DMS153 (cell line): ENCODE measurements at regions not wholly inside any gene's neighbourhood (a gene's known extent, or its start where the extent isn't known, plus 50 kb on each side); places are given as distances from the start of the nearest gene placed in this dataset.
"Not testable (repeated sequence)": the region's sequence is repeated elsewhere in the genome, so short reads cannot be mapped to it uniquely, and the experiment has no call there.

Experiments
- DNase-seq: peaks from one replicate; lab custom pipeline; 2025; lab: John Stamatoyannopoulos, UW

DNA sequence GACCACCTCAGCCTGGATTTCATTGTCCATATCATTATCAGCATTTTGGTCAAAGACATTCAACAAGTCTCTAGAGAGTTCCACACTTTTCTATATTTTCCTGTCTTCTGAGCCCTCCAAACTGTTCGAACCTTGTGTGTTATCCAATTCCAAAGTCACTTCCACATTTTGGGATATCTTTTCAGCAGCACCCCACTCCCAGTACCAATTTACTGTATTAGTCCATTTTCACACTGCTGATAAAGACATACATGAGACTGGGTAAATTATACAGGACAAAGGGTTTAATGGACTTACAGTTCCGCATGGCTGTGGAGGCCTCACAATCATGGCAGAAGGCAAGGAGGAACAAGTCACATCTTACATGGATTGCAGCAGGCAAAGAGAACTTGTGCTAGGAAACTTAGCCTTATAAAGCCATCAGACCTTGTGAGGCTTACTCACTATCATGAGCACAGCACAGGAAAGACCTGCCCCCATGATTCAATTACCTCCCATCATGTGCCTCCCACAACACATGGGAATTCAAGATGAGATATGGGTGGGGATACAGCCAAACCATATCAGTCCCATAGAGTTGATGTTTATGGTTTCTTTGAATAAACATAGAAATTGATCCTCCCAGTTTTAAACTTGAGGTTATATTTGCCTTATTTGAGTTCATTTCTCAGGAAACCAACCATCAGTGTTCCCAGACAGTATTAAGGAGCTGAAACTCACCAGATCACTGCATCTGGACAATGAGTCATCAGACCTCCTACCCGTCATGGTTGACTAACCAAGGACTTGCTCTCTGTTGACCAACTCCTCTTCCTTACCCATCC, 322.7 kb upstream of the DUSP10 start:
- DNase-seq: no peak

DNA sequence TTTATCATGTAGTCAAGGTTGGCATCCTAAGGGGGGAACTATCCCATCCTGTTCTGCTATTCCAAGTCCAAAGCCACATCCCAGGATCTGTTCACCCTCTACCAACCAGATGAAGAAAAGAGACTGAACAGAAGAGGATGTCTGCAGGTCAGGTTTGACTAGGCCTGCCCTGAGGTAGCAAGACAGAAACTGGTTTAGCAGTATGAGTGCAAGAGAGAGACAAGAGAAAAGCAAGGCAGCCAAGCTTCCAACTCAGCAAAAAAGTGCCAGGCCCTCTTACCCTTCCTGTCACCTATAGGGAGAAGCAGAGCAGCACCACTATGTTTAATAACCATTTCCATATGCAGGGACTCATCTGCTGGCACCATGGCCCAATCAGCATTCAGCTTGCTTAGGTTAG, 320.8 kb upstream of the DUSP10 start:
- DNase-seq: no peak

DNA sequence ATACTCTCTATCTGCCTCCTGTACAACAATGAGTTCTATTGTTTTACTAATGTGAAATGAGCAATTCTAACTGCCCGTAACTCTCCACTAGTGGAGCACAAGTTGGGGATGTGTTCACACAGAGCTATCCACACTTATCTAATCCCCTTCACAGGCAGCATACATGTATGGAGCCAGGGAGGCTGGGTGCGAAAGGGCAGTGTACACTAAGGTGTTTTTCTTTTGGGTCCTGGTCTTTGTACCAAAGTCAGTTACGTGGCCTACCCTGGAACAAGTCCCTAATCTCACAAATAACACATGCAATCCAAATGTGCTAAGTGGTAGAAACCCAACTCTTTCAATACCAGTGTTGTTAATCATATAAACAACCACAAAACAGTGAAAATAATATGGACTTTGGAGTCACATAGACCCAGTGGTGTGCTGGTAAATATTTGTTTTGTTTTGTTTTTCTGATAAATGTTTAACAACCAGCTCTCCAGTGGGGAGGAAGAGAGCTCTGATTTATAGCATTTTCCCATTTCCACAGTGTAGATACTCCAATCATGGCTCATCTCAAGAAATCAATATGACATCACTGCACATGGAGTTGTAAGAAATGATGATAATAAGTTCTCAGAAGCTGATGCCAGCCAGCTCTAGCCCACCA, 319.9 kb upstream of the DUSP10 start:
- DNase-seq: no peak

DNA sequence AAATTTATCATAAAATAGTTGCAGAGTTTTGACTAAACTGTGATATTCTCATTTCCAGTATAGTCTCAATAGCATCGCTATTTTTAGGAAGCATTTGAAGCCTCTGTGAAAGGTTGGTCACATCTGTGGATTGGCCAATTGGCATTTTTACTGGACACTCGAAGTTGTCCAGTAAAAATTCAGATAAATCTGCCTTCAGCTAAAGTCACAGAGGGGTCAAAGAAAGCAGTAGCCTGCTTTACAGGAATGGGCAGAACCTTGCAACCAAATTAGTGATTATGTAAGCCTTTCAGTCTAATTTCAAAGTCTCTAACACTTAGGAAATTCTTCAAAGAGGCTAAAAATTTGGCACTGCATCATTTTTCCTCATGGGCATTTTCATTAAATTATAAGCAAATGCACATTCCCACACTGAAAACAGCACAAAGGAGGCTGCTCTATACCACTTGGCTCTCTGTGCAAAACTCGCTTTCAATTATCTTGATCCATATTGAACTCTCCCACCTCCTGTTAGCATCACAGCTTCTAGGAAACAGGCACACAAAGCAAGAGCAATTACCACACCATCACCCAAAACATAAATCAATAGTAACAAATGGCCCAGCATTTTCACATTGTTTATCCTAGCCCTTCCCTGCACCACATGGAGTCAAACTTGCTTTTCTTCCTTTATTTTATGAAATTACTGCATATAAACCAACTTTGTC, 318.5 kb upstream of the DUSP10 start:
- DNase-seq: no peak

DNA sequence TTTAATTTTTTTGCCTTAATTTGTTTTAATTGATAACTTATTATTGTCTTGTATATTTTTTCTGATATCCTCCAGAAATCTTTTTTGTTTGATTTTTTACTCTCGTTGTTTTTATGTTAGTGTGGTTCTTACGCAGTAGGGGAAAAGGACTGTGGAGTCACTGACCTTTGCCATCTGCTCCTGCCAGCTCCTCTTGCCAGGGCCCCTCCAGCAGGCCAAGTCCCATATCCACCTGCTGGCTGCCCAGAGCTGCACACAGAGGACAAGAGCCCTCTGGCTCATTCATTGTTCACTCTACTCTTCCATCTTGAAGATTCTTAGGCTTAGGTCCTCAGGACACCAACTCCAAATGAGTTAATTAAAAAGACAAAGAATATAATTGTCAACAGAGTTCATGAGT, 316.4 kb upstream of the DUSP10 start:
- DNase-seq: no peak

DNA sequence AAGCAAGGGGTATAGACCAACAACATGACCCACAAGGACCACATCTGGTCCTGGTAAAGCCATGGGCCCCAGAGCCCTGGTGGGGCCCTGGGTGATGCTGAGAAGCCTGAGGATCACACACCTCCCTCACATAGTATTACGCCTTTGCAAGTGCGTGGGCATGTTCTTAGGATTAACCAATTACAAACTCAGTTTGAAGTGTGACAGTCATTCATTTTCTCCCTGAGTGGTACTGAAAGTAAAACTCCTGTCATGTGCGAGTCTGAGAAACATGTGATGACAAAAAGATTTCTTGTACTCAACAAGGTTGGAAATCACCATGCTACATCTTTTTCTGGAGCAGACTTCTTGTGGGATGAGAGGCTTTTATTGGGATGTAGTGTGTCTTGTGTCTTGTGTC, 315.3 kb upstream of the DUSP10 start:
- no peak for DNase-seq

DNA sequence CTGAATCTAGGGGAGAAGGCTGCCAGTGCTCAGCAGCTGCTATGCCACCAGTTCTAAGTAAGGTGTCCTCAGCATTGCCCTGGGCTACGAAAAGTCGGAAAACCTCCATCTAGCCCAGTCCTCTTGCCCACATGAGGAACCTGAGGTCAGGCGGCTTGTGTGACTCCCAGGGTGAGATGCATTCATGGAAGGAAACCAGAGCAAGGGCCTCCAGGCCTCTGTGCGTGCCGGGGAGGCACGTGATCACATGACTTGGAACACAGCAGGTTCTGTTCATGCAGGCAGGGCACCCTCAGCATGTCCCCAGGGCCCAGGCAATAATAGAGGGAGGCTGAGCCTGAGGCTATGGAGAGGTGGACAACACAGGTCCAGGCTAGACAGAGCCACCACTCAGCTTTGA, 312.5 kb upstream of the DUSP10 start:
- DNase-seq: no peak

DNA sequence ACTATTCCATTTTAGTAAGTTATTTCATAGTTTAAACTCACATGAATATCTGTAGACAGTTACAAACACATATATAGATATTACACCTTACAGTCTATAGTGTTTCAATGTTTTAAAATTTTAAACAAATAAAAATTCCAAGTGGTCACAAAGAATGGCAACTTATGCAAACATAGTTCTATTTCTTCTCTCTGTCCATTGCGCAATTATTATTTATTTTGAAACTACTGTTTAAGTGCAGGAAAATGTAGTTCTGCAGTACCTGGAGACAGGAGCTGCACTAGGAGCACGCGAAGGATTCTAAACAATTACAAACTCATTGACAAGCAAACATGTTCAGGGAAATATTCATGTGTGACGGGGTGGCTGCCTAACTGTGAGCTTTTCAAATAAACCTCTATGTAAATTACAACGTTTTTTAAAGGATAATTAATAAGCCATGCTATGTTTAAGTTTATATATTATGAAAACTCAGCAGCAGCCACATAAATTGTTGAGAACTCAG, 312.0 kb upstream of the DUSP10 start:
- no peak for DNase-seq

DNA sequence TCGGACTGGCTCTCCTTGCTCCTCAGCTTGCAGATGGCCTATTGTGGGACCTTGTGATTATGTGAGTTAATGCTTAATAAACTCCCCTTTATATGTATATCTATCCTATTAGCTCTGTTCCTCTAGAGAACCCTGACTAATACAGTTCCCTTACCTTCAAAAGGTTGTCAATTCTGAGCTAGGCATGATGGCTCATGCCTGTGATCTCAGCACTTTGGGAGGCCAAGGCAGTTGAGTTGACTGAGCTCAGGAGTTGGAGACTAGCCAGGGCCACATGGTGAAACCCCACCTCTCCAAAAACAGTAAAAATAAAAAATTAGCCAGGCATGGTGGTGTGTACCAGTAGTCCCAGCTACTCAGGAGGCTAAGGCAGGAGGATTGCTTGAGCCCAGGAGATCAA, 309.4 kb upstream of the DUSP10 start:
- not testable (repeated sequence) for DNase-seq

DNA sequence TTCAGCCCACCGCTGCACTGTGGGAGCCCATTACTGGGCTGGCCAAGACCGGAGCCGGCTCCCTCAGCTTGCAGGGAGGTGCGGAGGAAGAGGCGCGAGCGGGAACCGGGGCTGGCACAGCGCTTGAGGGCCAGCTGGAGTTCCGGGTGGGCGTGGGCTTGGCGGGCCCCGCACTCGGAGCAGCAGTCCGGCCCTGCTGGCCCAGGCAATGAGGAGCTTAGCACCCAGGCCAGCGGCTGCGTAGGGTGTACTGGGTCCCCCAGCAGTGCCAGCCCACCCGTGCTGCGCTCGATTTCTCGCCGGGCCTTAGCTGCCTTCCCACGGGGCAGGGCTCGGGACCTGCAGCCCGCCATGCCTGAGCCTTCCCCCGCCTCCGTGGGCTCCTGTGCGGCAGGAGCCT, 307.8 kb upstream of the DUSP10 start:
- not testable (repeated sequence) for DNase-seq

DNA sequence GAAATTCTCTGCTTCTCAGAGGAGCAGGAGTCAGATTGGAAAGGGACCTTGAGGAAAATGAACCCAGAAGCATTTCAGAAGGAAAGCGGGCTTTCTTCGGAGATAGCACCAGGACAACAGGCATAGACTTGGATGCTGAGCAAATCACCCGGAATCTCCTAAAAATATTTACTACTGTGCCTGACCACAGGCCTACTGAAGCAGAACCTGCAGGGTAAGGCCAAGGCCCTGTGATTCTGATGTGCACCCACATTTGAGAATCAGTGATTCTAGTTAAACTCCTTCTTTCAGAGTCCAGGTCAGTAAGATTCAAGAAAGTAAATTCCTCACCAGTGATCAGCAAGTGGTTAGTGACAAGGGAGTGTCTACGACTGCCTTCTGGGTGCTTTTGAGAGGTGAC, 307.3 kb upstream of the DUSP10 start:
- no peak for DNase-seq

DNA sequence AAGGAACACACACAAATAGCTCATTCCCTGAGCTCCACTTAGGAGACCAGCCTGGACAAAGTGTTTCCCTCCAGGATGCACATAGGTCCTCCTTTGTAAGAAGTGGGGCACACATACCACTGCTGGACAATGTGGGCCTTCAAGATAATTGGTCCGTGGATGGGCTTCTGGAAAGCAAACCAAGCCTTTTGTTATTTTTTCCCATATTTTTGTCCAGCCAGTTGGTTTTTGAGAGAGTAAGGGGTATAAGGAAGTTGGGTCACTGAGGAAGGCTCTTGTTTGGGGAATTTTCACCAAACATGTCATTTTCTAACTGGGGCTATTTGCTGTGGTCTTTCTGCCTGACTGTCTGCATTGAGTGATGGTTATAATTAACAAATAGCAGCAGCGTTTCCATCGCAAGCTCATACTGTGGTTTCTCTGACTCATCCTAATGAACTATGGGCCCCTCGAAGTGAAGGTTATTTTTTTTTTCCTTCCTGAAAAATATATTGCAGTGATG, 306.3 kb upstream of the DUSP10 start:
- no peak for DNase-seq

DNA sequence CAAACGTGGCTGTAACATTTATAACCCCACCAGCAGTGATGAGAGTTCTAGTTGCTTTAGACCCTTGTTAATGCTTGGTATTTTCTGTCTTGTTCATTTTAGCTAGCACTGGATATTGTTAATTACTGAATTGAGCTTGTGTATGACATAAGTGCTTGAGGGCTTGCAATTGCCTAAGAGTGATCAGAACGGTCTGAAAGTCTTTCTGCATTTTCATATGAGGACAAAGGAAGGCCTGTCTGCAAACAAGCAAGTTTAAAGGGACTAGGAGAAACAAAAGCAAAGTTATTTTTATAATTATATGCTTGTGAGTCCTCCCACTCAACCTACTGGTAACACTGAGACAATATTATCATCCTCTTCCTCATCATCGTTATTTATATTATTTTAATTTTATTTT, 305.5 kb upstream of the DUSP10 start:
- no peak for DNase-seq

DNA sequence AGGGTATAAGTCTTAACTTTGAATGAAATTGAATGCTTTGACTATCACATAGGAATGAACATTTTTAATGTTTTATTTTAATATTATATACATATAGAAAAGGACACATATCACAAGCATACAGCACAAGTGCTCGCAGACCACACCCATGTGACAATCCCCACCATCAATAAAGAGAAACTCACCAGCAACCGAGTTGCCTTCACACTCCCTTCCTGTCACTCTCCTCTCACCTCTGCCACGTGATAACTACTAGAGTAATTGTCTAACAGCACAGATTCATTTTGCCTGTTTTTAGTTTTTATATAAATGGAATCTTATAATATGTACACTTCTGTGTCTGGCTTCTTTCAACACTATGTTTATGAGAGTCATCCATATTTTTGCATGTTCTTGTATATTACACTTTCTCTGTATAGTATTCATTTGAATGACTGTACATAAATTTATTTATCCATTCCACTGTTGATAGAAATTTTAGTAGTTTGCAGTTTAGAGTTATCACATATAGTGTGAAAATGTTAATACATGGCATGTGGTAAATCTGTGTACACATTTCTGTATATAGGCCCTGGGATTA, 304.9 kb upstream of the DUSP10 start:
- DNase-seq: no peak

DNA sequence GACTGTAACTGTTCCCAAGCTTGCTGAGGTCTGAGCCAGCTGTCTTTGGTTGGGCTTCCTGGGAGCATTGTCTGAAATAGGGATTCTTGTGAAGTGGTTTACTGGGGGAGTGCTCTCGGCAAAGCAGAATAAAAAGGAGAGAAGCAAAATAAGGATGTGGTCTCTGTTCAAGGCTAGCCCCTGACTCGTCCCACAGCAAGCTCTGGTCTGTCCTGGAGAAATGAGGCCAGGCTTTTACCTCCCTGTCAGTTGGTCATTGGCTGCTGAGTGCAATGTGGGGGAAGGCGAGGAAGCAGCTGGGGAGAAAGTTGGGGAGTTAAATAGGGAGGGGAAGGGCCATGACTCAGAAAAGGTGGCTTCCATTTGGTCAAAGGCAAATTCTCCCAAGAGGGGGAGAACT, 303.9 kb upstream of the DUSP10 start:
- no peak for DNase-seq

DNA sequence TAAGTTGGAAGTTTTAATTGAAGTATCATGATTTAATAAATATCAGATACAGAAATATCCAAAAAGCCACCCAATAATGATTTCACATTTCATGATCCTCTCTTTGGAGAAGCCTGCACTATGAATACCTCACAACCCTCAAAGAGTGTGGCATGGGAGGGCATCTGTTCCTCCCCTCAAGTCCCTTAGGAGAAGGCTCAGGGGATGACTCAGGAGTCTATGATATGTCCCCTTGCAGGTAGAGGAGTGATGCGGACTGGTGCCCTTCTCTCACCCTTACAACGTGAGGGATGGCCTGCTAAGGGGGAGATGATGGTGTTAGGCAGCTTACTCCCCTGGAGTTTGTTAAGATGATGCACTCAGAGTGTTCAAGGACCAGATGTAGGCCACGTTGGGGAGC, 303.3 kb upstream of the DUSP10 start:
- no peak for DNase-seq

DNA sequence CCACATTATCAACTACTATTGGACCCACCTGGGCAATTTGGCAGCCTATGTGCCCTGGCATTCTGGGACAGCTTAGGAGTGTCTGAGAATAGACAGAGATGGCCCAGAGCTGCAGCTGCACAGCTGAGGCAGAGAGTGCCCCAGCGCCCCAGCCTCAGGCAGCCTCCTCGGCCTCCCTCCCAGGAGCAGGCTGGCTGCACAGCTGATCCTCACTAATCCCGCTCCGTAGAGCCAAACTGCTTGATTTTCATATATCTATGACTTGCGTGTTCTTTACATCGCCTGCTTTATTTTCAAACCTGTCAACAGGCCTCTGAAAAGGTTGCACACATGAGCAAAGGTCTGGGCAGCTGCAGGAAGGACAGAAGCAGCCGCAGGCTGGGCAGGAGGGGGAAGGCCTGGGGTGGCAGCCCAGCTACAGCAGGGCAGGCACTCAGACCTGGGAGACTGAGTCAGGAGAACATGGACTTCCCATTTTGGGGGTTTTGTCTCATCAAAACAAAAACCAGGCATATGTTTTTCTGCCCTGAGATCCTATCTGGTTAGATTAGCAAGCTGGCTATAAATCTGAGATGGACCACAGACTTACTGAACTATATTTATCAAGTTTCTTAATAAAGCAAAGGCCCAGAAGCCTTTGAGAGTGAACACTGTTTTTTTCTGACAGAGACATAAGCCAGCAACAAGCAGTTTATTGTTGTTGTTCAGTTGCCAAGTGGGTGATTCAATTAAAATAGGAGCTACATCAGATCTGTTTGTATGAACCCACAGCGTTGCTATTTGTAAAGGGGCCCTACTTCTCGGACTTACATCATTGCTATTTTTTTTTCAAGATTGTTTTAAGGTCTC, 301.8 kb upstream of the DUSP10 start:
- DNase-seq: no peak

DNA sequence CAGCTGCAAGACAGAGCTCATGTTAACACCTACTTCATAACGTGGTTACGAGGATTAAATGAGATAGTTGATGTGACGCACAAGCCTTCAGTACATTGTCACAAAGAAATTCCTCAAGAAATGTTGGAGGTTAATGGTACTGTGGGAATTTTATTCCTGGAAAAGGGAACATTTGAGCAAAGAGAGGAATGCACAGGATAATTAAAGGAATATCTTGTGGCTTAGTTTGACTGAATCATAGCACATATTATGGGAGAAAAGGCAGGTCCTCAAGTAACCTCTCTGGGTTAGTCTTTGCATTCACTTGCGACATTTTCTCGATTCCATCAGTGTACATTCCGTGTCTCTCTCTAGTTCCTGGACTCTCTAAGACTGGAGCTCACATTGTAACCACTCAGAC, 300.2 kb upstream of the DUSP10 start:
- no peak for DNase-seq

DNA sequence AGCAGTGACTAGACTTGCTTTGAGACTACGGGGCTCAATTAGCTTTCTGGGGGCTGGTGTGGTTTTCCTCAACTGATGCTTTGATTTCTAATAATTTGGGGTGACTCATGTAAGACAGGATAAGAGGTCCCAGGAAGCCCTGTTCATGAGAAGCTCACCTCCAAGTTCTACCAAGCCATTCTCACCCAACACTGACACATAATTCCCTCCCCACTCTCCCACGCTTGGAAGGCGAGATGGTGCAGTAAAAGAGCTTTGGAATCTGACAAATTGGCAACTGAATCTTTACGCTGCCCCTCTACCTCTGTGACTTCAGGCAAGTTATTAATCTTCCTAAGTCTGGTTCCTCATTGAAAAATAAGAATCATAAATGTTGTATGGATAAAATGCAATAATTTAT, 299.1 kb upstream of the DUSP10 start:
- DNase-seq: no peak

DNA sequence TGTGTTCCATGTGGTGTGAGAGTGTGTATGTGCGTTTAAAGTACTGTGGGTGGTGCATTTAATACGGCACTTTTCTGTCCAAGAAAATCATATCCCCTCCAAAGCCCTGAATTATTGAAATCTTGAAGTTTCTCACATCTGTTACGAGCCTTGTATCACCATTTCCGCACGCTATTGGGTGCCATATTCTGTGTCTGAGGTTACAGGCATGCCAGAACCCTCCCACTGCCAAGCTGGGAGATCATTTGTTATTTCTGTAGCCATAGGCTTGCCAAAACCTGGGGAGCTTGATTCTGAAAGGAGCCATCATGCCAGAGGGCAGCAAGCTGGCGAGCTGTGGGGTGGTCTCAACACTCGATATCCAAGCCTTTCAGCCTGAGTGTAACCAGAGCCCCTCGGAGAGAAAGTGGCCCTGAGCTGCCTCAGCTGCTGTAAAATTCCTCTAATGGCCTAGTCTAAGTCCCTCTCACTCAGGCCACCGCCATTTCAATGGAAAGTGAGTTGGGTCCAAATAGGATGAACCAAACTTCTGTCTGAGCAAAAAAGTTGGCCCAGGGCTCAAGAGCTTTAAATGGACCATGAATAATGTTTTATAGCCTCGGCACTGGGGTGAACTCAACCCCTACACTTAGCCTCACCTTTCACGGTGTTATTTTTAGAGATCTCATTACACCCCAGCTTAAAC, 298.4 kb upstream of the DUSP10 start:
- DNase-seq: no peak

DNA sequence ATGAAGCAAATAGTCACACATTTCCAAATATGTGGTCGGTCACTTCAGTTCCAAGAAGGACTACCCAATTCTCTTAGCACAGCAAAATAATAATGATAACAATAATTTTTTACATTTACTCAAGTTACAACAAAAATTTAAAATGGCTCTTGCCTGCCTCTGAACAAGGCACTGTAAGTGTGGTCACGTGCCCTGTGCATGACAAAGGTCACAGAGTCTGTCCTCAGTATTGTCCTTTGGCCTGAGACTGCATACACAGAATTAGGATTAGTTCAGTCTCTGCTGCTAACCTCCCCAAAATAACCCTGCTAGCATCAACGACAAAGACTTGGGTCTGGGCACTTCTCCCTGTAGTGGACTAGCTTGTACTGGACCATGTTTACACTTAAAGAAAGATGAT, 297.1 kb upstream of the DUSP10 start:
- DNase-seq: no peak
